ENCODE measurements at regions not wholly inside any gene's neighbourhood (a gene's known extent, or its start where the extent isn't known, plus 50 kb on each side); places are given as distances from the start of the nearest gene placed in this dataset.

DNA sequence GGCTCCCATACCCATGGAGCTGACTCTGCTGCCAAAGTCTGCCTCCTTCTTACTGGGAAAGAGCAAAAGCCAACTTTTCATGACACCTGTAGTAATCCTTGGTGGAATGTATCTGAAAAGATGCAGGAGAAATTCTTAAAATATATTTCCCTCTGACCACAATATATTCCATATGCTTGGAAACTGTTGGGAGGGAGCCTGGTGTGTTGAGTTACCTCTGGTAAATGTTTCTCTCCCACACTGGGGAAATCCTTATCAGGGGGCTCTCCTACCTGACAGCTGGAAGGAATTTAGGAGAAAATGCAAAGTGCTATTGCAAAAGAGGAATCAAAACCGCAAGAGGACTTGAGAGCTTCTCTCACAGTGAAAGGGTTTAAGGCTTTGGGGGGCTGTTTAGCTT, 139.4 kb downstream of the TBX5 start:
- TF ChIP-seq, protein P1, sequence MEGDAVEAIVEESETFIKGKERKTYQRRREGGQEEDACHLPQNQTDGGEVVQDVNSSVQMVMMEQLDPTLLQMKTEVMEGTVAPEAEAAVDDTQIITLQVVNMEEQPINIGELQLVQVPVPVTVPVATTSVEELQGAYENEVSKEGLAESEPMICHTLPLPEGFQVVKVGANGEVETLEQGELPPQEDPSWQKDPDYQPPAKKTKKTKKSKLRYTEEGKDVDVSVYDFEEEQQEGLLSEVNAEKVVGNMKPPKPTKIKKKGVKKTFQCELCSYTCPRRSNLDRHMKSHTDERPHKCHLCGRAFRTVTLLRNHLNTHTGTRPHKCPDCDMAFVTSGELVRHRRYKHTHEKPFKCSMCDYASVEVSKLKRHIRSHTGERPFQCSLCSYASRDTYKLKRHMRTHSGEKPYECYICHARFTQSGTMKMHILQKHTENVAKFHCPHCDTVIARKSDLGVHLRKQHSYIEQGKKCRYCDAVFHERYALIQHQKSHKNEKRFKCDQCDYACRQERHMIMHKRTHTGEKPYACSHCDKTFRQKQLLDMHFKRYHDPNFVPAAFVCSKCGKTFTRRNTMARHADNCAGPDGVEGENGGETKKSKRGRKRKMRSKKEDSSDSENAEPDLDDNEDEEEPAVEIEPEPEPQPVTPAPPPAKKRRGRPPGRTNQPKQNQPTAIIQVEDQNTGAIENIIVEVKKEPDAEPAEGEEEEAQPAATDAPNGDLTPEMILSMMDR (conservative IDR thresholded peaks at IDR 0.05; ENCODE audit: low read length): no peak
- TF ChIP-seq EZH2phosphoT487 (IDR thresholded peaks at IDR 0.05; ENCODE audit: borderline replicate concordance, low read depth, low read length): no peak

All from OCI-LY7 (cell line).